Neural cell (in vitro differentiated cells): ENCODE measurements at regions not wholly inside any gene's neighbourhood (a gene's known extent, or its start where the extent isn't known, plus 50 kb on each side); places are given as distances from the start of the nearest gene placed in this dataset.
A peak's percentile ranks its signal among the peaks of the same experiment; 100 is the strongest.

Experiments used
- H2AFZ ChIP-seq: fragments of 200-600, 300-800 bp; sonication (generic), shearing (Covaris generic); 2 replicates; pipeline ENCODE4 v1.6.0; 2014; ENCODE audit warnings: low read depth, mild to moderate bottlenecking, antibody characterized with exemption, low read length, moderate library complexity
- H3F3A ChIP-seq: fragments of 200-600 bp; shearing (Covaris generic); 2 replicates; pipeline ENCODE4 v1.6.1; 2016; ENCODE audit warnings: mild to moderate bottlenecking, moderate library complexity, mixed read lengths, antibody characterized with exemption, low read length; ENCODE audit not compliant: insufficient read depth, poor library complexity, severe bottlenecking
- H3K27ac ChIP-seq: fragments of 200-600, 300-800 bp; sonication (generic), shearing (Covaris generic); 2 replicates; pipeline ENCODE4 v1.5.1; 2014; ENCODE audit warnings: mild to moderate bottlenecking, low read length, moderate library complexity
- H3K27me3 ChIP-seq: fragments of 300-800, 200-600 bp; sonication (generic), shearing (Covaris generic); 2 replicates; pipeline ENCODE4 v1.6.0; 2014; ENCODE audit warnings: mild to moderate bottlenecking, low read depth, low read length, moderate library complexity; ENCODE audit not compliant: insufficient read depth
- H3K36me3 ChIP-seq: fragments of 300-800, 200-600 bp; sonication (generic), shearing (Covaris generic); 2 replicates; pipeline ENCODE4 v1.5.1; 2014; ENCODE audit warnings: mild to moderate bottlenecking, antibody characterized with exemption, low read length, moderate library complexity; ENCODE audit not compliant: insufficient read depth
- H3K4me2 ChIP-seq: fragments of 300-800, 200-600 bp; sonication (generic), shearing (Covaris generic); 2 replicates; pipeline ENCODE4 v1.6.0; 2014; ENCODE audit warnings: mild to moderate bottlenecking, low read length
- H3K4me3 ChIP-seq: fragments of 300-800, 200-600 bp; sonication (generic), shearing (Covaris generic); 2 replicates; pipeline ENCODE4 v1.5.1; 2014; ENCODE audit warnings: mild to moderate bottlenecking, low read length, moderate library complexity
- H3K79me2 ChIP-seq: fragments of 200-600 bp; shearing (Covaris generic); replicated peaks from 2 replicates; pipeline ENCODE4 v1.6.0; 2014; ENCODE audit warnings: mild to moderate bottlenecking, low read length, moderate library complexity; ENCODE audit not compliant: insufficient read depth
- H3K9ac ChIP-seq: fragments of 300-800, 200-600 bp; sonication (generic), shearing (Covaris generic); 2 replicates; pipeline ENCODE4 v1.6.1; 2016; ENCODE audit warnings: mild to moderate bottlenecking, low read length, mixed read lengths
- H3K9me2 ChIP-seq: fragments of 200-600 bp; shearing (Covaris generic); 2 replicates; pipeline ENCODE4 v1.6.1; 2016; ENCODE audit warnings: mild to moderate bottlenecking, low read length, mixed read lengths; ENCODE audit not compliant: insufficient read depth
- H3K9me3 ChIP-seq: fragments of 200-600, 300-800 bp; sonication (generic), shearing (Covaris generic); 2 replicates; pipeline ENCODE4 v1.6.1; 2016; ENCODE audit warnings: mild to moderate bottlenecking, mixed run types, low read length, moderate library complexity, mixed read lengths
- H4K20me1 ChIP-seq: fragments of 200-600 bp; shearing (Covaris generic); 2 replicates; pipeline ENCODE4 v1.6.1; 2016; ENCODE audit warnings: mild to moderate bottlenecking, mixed run types; ENCODE audit not compliant: insufficient read depth
- CTCF ChIP-seq: fragments of 450-650 bp; IDR thresholded peaks from 2 replicates; pipeline ENCODE4 v1.5.1; 2014; ENCODE audit warnings: antibody characterized with exemption, mild to moderate bottlenecking, moderate library complexity; ENCODE audit not compliant: poor library complexity, severe bottlenecking
- EP300 ChIP-seq: fragments of 450-650 bp; conservative IDR thresholded peaks from 2 replicates; pipeline ENCODE4 v1.6.1; 2014; ENCODE audit warnings: antibody characterized with exemption, mild to moderate bottlenecking, moderate library complexity; ENCODE audit not compliant: poor library complexity, severe bottlenecking
- EZH2 ChIP-seq: fragments of 200-600, 300-800 bp; shearing (Covaris generic), sonication (generic); IDR thresholded peaks from 2 replicates; pipeline ENCODE4 v1.6.1; 2014; ENCODE audit warnings: antibody characterized with exemption, low read length, borderline replicate concordance, mild to moderate bottlenecking; ENCODE audit not compliant: insufficient read depth, poor library complexity, severe bottlenecking
- MXI1 ChIP-seq: fragments of 450-650 bp; conservative IDR thresholded peaks from 2 replicates; pipeline ENCODE4 v1.6.1; 2014; ENCODE audit warnings: antibody characterized with exemption, mild to moderate bottlenecking; ENCODE audit not compliant: poor library complexity, severe bottlenecking
- POLR2AphosphoS5 ChIP-seq: IDR thresholded peaks from 2 replicates; pipeline ENCODE4 v1.6.1; 2012
- RAD21 ChIP-seq: fragments of 450-650 bp; conservative IDR thresholded peaks from 2 replicates; pipeline ENCODE4 v1.6.1; 2014; ENCODE audit warnings: antibody characterized with exemption, mild to moderate bottlenecking, moderate library complexity
- REST ChIP-seq: IDR thresholded peaks from 2 replicates; pipeline ENCODE4 v1.6.1; 2012; ENCODE audit warnings: borderline replicate concordance
- SMC3 ChIP-seq: fragments of 450-650 bp; conservative IDR thresholded peaks from 2 replicates; pipeline ENCODE4 v1.6.1; 2014; ENCODE audit warnings: antibody characterized with exemption, mild to moderate bottlenecking, moderate library complexity; ENCODE audit not compliant: poor library complexity
- TAF1 ChIP-seq: IDR thresholded peaks from 2 replicates; pipeline ENCODE4 v1.6.1; 2012; ENCODE audit warnings: low read depth

GRCh38 chr10:78581133-78581694 is 487.6 kb upstream of the ZMIZ1 start:
- Histone ChIP-seq H3F3A (no peaks in the 10 kb centered on the region), H3K27ac (no peak overlapping the region), H3K9me2 (no peaks in the 10 kb centered on the region), H3K36me3 (no peaks in the 10 kb centered on the region), H4K20me1 (no peaks in the 10 kb centered on the region), H3K27me3 (no peaks in the 10 kb centered on the region), H3K9me3 (no peaks in the 10 kb centered on the region), H3K4me3 (no peak overlapping the region), H3K9ac (no peak overlapping the region), H2AFZ (no peak overlapping the region), H3K4me2 (no peak overlapping the region), H3K79me2 (no peaks in the 10 kb centered on the region)
- TF ChIP-seq EP300, result no peak
- no peak for TF ChIP-seq CTCF
- no peak for TF ChIP-seq REST
- no peak for TF ChIP-seq SMC3
- TF ChIP-seq TAF1, result no peak
- no peak for TF ChIP-seq POLR2AphosphoS5
- no peak for TF ChIP-seq RAD21
- TF ChIP-seq MXI1, result no peak
- TF ChIP-seq EZH2, result no peak

- TF ChIP-seq RAD21, result no peak
- TF ChIP-seq SMC3, result no peak
- no peak for TF ChIP-seq REST
- TF ChIP-seq EP300, result no peak
- TF ChIP-seq TAF1, result no peak
- no peak for TF ChIP-seq MXI1
- no peak for TF ChIP-seq CTCF
- TF ChIP-seq POLR2AphosphoS5, result no peak
- no peak for TF ChIP-seq EZH2
- H3K36me3 ChIP-seq, result no peaks in the 10 kb centered on the region
- no peaks in the 10 kb centered on the region for H3F3A ChIP-seq
- H3K9me2 ChIP-seq, result no peaks in the 10 kb centered on the region
- H3K27ac ChIP-seq, result peak overlapping the region; percentile 30
- H3K79me2 ChIP-seq, result no peaks in the 10 kb centered on the region
- peak overlapping the region; percentile 24 for H3K4me2 ChIP-seq
- no peaks in the 10 kb centered on the region for H3K9me3 ChIP-seq
- H2AFZ ChIP-seq, result no peak overlapping the region
- H3K9ac ChIP-seq, result no peak overlapping the region
- no peaks in the 10 kb centered on the region for H4K20me1 ChIP-seq
- H3K27me3 ChIP-seq, result no peaks in the 10 kb centered on the region
- no peak overlapping the region for H3K4me3 ChIP-seq
Measured at GRCh38 chr10:78582540-78582939, 486.2 kb upstream of the ZMIZ1 start.
